ENCODE measurements at regions not wholly inside any gene's neighbourhood (a gene's known extent, or its start where the extent isn't known, plus 50 kb on each side); places are given as distances from the start of the nearest gene placed in this dataset.

GRCh38 chr16:5433587-5433986 is 336.0 kb upstream of the EEF2KMT start:
- DNase-seq (ENCODE audit: low spot score) = no peak

DNA sequence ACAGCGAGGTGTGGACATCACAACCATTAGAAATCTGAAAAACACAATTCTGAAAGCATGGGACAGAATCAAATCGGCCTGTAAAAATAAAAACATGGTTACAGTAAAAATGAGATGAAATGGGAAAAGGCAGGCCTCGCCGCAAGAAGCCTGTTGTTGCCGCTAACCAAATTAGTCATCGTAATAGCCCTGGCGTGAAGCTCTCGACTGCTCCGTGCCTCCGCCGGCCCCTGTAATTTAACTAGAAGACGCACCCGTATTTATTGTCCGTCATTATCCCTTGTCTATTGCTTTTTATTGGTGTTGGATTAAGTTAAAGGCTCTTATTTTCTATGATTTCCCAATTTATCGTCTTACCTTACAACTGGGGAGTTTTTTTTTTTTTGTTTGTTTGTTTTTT is 334.6 kb upstream of the EEF2KMT start:
- no peak for DNase-seq (ENCODE audit: low spot score)

DNA sequence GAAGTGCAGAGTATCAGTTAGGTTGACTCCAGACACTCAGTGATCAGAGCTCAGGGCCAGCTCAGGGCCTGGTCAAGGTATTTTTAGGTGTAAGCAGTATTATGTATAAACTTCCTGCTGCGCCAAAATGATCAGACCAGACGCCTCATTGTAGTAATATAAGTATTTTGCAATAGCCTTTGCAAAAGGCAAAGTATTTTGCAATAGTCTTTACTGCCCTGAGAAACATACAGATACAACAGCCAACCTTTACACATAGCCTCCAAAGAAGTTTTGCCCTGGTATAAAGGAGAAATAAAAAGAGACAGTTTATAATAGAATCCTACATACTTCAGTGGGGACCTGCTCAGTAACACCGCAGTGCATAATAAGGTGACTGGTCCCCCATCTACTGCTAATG is 333.0 kb upstream of the EEF2KMT start:
- no peak for DNase-seq (ENCODE audit: low spot score)

DNA sequence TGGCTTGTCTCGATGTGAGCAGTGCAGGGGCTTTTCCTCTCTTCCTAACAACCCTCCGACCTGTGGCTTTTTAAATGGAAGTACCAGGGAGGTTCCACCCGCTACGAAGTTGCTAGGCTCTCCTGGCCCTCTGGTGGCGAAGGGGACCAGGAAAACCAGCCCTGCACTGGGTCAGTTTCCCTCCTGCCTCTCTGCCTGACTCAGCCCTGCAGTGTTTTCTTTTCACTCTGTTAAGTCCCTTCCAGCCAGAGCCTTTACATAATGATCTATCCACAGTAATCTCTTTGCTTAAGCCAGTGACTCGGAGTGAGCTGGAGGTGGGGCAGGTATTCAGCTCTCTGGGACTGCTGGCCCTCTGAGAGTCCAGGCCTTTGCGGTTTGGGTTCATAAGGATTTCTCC is 331.3 kb upstream of the EEF2KMT start:
- no peak for DNase-seq (ENCODE audit: low spot score)

- no peak for DNase-seq (ENCODE audit: low spot score)
Measured at GRCh38 chr16:5427571-5427970, 330.0 kb upstream of the EEF2KMT start.

DNA sequence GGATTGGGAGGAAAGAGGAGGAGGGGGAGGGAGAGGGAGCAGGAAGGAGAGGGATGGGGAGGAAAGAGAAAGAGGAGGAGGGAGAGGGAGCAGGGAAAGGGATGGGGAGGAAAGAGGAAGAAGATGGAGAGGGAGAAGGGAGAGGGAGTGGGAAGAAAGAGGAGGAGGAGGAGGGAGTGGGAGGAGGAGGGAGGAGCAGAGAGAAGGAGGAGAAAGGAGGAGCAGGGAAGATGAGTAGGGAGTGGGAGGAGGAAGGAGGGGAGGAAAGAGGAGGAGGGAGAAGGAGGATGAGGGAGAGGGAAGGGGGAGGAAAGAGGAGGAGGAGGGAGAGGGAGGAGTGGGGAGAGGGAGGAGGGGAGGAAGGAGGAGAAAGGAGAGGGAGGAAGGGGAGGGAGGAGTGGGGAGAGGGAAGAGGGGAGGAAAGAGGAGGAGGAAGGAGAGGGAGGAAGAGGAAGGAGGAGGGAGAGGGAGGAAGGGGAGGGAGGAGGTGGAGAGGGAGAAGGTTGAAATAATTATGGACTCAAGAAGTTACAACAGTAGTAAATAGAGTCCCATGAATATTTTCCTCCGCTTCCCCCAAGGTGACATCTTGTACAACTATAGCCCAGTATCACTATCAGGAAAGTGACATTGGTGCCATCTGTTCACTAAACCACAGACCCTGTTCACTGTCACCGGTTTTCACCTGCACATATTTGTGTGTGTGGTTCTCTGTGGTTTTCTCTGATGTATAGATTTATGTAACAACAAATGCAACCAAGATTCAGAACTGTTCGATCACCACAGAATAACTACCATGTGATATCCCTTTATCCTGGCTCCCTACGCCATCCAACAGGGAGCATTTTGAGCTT is 325.3 kb upstream of the EEF2KMT start:
- DNase-seq (ENCODE audit: low spot score) = no peak

DNA sequence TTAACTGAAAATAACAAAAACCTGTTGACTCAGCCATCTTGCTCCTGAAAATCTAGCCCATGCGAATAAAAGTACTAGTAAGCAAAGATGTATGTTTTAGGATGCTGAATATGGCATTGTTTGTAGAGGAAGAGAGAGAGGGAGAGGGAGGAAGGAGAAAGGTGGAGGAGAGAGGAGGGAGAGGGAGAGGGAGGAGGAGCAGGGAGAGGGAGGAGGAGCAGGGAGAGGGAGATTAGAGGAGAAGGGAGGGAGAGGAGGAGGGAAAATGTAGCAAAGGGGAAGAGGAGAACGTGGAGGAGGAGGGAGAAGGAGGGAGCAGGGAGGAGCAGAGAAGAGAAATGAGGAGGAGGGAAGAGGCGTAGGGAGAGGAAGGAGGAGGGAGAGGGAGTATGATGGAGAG is 324.5 kb upstream of the EEF2KMT start:
- no peak for DNase-seq (ENCODE audit: low spot score)

DNA sequence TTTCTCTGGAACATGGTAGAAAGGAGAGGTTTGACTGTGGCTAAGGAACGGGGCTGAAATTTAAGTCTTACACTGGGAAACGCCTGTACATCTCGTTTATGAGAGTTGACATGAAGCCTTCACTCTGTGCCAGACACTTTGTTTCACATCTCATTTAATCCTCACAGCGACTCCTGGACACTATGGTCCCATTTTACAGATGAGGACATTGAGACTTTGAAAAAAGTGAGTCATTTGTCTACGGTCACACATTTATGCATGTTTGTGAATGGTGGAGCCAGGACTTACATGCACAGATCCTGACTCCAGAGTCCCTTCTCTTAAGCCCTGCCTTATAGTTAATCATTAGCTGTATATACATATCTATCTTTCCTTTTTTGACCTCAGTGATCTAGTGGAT is 318.4 kb upstream of the EEF2KMT start:
- no peak for DNase-seq (ENCODE audit: low spot score)

GRCh38 chr16:5415123-5415522 is 317.5 kb upstream of the EEF2KMT start:
- no peak for DNase-seq (ENCODE audit: low spot score)

GRCh38 chr16:5412731-5413130 is 315.1 kb upstream of the EEF2KMT start:
- no peak for DNase-seq (ENCODE audit: low spot score)

DNA sequence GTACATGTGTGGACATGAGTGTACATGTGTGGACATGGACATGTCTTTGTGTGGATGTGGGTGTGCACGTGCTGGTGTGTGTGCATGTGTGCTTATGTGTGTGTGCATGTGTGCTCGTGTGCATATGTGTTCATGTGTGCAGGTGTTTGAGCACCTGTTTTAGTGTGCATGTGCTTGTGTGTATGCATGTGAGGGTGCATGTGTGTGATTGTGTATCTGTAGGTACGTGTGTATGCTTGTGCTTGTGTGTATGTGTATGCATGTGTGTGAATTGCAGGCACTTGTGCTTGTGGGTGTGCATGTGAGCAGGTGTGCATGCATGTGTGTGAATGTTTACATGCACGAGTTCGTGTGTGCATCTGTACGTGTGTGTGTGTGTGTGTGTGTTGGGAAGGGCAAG is 300.6 kb upstream of the EEF2KMT start:
- DNase-seq (ENCODE audit: low spot score) = no peak

DNA sequence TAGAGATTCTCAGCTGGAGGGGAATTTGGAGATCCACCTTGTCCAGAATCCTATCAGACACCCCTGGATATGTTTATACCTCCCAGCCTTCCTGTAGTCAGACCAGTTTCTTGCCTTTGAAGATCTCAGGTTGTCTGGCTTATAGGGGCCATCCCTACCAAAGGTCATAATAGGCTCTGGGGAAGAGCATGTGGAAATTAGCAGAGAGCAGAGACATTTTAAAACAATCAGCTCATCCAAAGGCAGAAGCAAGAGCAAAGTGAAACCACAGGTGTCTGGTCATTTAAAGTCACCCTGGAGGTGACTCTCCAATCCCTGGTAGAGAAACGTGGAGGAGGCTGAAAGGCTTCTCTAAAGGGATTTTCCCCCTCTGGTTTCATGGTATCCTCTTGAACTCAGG is 299.3 kb upstream of the EEF2KMT start:
- no peak for DNase-seq (ENCODE audit: low spot score)

DNA sequence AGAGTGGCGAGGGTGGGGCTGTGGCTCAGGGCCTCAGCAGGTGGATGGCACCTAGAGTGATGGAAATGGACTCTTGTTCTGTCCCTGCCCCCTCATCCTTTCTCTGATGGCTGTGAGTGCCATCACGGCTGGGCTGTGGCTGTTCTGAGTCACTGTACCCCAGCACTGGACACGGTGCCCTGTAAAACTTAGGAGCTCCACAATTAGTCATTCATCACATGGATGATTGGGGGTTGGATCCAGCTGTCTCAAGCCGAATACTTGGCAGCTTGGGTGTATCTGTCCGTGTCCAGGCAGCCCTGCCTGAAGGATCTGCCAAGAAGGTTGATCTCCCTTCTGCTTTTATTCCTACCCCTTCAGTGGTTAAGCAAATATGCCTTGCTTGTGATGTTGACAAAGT is 295.5 kb upstream of the EEF2KMT start:
- DNase-seq (ENCODE audit: low spot score) = no peak

GRCh38 chr16:5386989-5387388 is 289.4 kb upstream of the EEF2KMT start:
- DNase-seq (ENCODE audit: low spot score) = no peak

DNA sequence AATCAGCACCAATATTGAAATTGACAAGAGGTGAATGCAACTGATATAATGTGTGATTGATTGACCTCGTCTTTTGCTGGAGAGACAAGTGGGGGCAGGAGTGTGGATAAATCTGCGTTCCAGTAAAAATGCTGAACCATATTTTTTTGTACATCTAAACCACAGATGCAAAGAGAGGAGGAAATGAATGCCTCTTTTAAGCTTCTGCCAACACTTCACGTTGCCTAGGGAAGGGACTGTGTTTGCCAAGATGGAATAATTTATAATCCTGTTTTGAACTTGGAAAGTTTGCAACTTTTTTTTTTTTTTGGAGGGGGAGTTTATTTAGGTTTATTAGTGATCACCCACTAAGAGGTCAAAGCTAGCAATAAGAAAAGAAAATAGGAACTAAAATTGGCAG is 288.2 kb upstream of the EEF2KMT start:
- DNase-seq (ENCODE audit: low spot score) = no peak

- no peak for DNase-seq (ENCODE audit: low spot score)
Measured at GRCh38 chr16:5385115-5385514, 287.5 kb upstream of the EEF2KMT start.

GRCh38 chr16:5383737-5384136 is 286.1 kb upstream of the EEF2KMT start:
- DNase-seq (ENCODE audit: low spot score) = no peak

DNA sequence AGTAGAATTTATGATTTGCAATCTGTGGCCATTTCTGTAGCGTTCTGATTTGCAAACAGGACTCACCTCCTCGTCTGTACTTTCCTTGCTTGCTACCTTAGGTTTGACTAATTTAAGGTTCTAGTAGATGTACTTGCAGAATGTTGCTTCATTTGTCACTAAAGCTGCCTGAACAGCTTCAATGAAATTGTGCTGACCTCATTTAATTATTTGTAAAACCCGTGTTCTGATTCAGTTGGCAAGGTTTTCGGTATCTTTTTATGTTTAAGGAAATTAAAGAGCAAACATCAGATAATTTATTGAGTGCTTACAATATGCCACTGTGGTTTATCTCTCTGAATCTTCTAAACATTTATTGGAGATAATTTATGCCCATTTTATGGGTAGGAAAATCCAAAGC is 284.9 kb upstream of the EEF2KMT start:
- no peak for DNase-seq (ENCODE audit: low spot score)

- no peak for DNase-seq (ENCODE audit: low spot score)
Measured at GRCh38 chr16:5381481-5381880, 283.9 kb upstream of the EEF2KMT start.

DNA sequence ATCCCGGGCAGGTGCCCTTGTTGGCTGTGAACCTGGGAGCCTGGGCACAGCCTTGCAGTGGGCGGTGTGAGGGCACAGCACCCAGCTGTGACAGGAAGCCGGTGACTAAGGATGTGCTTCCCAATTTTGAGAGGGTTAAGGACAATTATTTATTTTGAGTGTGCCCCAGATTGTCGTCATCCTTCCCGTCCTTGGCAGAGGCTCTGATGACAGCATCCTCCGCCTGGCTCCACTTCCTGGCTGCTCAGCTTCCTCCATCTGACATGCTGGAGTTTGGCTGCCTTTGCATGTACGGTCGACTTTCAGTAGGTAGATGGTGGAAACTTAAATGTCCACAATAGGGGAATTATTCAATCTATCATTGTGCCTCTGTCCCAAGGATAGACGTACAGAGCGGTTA is 282.4 kb upstream of the EEF2KMT start:
- no peak for DNase-seq (ENCODE audit: low spot score)

DNA sequence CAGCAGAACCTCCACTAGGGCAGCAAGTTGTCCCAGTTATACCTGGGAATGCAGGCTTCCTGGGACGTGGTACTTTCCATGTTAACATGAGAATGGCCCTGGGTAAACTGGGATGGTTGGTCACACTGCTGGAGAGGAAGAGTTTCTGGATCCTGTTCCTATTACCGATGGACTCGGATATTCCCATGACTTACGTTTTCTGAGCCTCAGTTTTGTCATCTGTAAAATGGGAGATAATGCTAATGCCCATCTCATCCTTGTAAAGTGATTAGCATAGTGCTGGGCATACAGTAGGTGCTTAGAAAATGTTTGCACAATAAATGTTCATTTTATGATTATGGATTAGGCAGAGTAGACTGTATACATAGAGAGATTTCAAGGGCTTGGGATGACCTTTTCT is 280.9 kb upstream of the EEF2KMT start:
- no peak for DNase-seq (ENCODE audit: low spot score)

DNA sequence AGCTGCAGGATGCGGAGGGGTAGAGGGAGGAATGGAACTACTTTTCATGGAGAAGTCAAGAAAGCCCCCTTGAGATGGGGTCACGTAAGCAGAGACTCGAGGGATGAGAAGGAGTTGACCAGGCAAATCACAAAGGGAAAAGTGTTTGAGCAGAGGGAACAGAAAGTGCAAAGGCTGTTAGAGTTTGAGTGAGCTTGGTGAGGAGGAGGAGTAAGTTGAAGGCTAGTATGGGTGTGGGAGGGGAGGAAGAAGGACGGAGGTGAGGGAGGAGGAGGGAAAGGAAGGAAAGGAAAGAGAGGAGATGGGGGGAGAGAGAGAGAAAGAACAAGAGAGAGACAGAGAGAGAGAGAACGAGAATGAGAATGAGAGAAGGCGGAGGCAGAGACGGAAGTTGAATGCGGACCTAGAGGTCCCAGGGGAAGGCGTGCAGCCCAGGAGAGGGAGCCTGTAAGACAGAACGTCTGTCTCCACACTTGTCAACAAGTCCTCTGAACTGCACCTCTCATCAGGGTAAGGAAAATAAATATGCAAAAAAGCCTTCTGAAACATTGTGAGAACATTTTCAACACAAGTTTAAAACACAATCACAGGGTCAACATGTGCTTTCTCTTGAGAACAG is 279.8 kb upstream of the EEF2KMT start:
- no peak for DNase-seq (ENCODE audit: low spot score)

GRCh38 chr16:5374184-5374583 is 276.6 kb upstream of the EEF2KMT start:
- DNase-seq (ENCODE audit: low spot score) = no peak

DNA sequence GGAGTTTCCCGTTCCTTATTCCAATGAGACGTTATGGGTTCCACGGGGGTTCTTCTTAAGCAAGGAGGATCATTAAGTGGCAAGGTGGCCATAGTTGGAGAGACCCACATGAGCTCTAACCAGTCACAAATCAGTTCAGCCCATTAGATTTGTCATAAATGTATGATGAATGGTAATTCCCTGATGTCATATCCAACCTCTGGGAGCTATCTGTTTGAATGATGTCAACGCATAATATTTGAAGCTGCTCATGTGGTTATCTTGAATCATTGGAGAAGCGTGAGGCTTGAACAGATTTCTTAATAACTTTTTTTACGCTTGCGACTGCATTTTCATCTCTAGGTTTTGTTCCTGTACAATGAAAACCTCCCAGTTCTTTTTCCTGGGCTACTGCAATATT is 270.4 kb upstream of the EEF2KMT start:
- DNase-seq (ENCODE audit: low spot score) = no peak
